H1 (cell line): ENCODE measurements at regions not wholly inside any gene's neighbourhood (a gene's known extent, or its start where the extent isn't known, plus 50 kb on each side); places are given as distances from the start of the nearest gene placed in this dataset.

ENCODE experiments used
- CTCF ChIA-PET: fragments of 300-600 bp; sonication (Branson Sonifier 250); formaldehyde crosslinking; loops from one replicate; lab custom pipeline; 2021; ENCODE audit not compliant: partially characterized antibody; lab: Charles Lee
- POLR2A ChIA-PET: fragments of 300-600 bp; sonication (Branson Sonifier 250); formaldehyde crosslinking; loops from one replicate; lab custom pipeline; 2021; ENCODE audit warnings: inconsistent platforms; ENCODE audit not compliant: partially characterized antibody; lab: Charles Lee
- DNase-seq, 2 experiments: peaks; one replicate each; pipeline versions ENCODE4 v3.0.0 to v3.0.0-alpha.2; 2010 to 2022; ENCODE audit warnings: low spot score in 2 of 2, low read depth in 1 of 2, mixed read lengths in 1 of 2
- FAIRE-seq: peaks from 2 replicates; lab custom pipeline; 2011; peaks lifted over from hg19 to GRCh38; lab: Jason Lieb, UNC
- H2AFZ ChIP-seq: 2 replicates; pipeline ENCODE4 v1.8.1; 2012; ENCODE audit warnings: low read length, inconsistent platforms
- H2AK5ac ChIP-seq: 2 replicates; pipeline ENCODE4 v1.6.1; 2013; ENCODE audit warnings: low read depth, low read length
- H2BK120ac ChIP-seq: replicated peaks from 2 replicates; pipeline ENCODE3; 2013; ENCODE audit warnings: low read depth, low read length, inconsistent platforms
- H2BK12ac ChIP-seq: 2 replicates; pipeline ENCODE4 v1.6.1; 2013; ENCODE audit warnings: low read depth, low read length
- H2BK15ac ChIP-seq: 2 replicates; pipeline ENCODE4 v1.6.1; 2013; ENCODE audit warnings: low read length
- H2BK20ac ChIP-seq: 2 replicates; pipeline ENCODE4 v1.6.1; 2013; ENCODE audit warnings: low read length
- H2BK5ac ChIP-seq: 2 replicates; pipeline ENCODE4 v1.6.1; 2013; ENCODE audit warnings: low read depth, low read length
- H3K14ac ChIP-seq: 2 replicates; pipeline ENCODE4 v1.6.1; 2013; ENCODE audit warnings: inconsistent platforms; ENCODE audit not compliant: insufficient read length
- H3K18ac ChIP-seq: 2 replicates; pipeline ENCODE4 v1.6.1; 2013; ENCODE audit warnings: low read length; ENCODE audit errors: extremely low read depth
- H3K23ac ChIP-seq: 2 replicates; pipeline ENCODE4 v1.6.1; 2013; ENCODE audit warnings: inconsistent platforms; ENCODE audit not compliant: insufficient read length
- H3K23me2 ChIP-seq: 2 replicates; pipeline ENCODE4 v1.6.1; 2013; ENCODE audit warnings: low read depth, low read length
- H3K27ac ChIP-seq: 2 replicates; pipeline ENCODE4 v1.6.1; 2011; ENCODE audit warnings: low read depth, low read length, inconsistent platforms
- H3K27me3 ChIP-seq, 4 experiments: replicated peaks in 1 of 4; 1 replicate in 1 of 4; 2 replicates in 3 of 4; pipeline versions ENCODE4 v1.6.1 to v1.8.1; 2011 to 2013; ENCODE audit warnings: low read length in 3 of 4, mild to moderate bottlenecking in 3 of 4, inconsistent platforms in 2 of 4, mixed read lengths in 2 of 4, moderate library complexity in 1 of 4; ENCODE audit not compliant: control insufficient read depth in 3 of 4, insufficient read depth in 3 of 4; ENCODE audit errors: extremely low read depth in 1 of 4
- H3K36me3 ChIP-seq, 4 experiments: 2 replicates each; pipeline versions ENCODE4 v1.6.1 to v1.8.1; 2011 to 2013; ENCODE audit warnings: mild to moderate bottlenecking in 4 of 4, low read length in 3 of 4, moderate library complexity in 2 of 4, control low read depth in 1 of 4, inconsistent platforms in 1 of 4; ENCODE audit not compliant: insufficient read depth in 4 of 4, control insufficient read depth in 2 of 4
- H3K4ac ChIP-seq: replicated peaks from 2 replicates; pipeline ENCODE3; 2013; ENCODE audit warnings: low read length, low read depth, mixed read lengths, inconsistent platforms; ENCODE audit not compliant: insufficient read length
- H3K4me1 ChIP-seq, 4 experiments: replicated peaks in 1 of 4; 1 replicate in 1 of 4; 2 replicates in 3 of 4; pipeline versions ENCODE4 v1.6.1 to v1.8.1; 2011 to 2013; ENCODE audit warnings: low read length in 3 of 4, inconsistent platforms in 2 of 4, mixed read lengths in 1 of 4; ENCODE audit not compliant: insufficient read depth in 4 of 4, control insufficient read depth in 3 of 4
- H3K4me2 ChIP-seq, 2 experiments: 2 replicates each; pipeline versions ENCODE4 v1.6.1 to v1.8.1; 2011 to 2013; ENCODE audit warnings: low read depth in 2 of 2, low read length in 2 of 2, control low read depth in 1 of 2, inconsistent platforms in 1 of 2, mild to moderate bottlenecking in 1 of 2; ENCODE audit not compliant: insufficient read depth in 1 of 2
- H3K4me3 ChIP-seq, 4 experiments: fragments of 200-600, 300-600 bp in 1 of 4; sonication (generic), shearing (Covaris generic), sonication (Bioruptor Twin) in 1 of 4; 2 replicates each; pipeline versions ENCODE4 v1.5.1 to v1.8.1; 2011 to 2016; ENCODE audit warnings: low read length in 4 of 4, low read depth in 3 of 4, control low read depth in 2 of 4, inconsistent platforms in 2 of 4, mild to moderate bottlenecking in 2 of 4, mixed read lengths in 1 of 4, moderate library complexity in 1 of 4; ENCODE audit not compliant: insufficient read depth in 2 of 4; ENCODE audit errors: extremely low read depth in 1 of 4
- H3K56ac ChIP-seq: replicated peaks from 2 replicates; pipeline ENCODE3; 2013; ENCODE audit warnings: low read depth, mild to moderate bottlenecking, mixed read lengths, low read length, inconsistent platforms; ENCODE audit not compliant: insufficient read length
- H3K79me1 ChIP-seq: 2 replicates; pipeline ENCODE4 v1.6.1; 2013; ENCODE audit warnings: low read depth, low read length, control low read depth
- H3K79me2 ChIP-seq, 2 experiments: 2 replicates each; pipeline versions ENCODE4 v1.6.1 to v1.8.1; 2012 to 2013; ENCODE audit warnings: low read length in 2 of 2, mild to moderate bottlenecking in 2 of 2, inconsistent platforms in 1 of 2; ENCODE audit not compliant: insufficient read depth in 2 of 2, control insufficient read depth in 1 of 2
- H3K9ac ChIP-seq, 4 experiments: replicated peaks in 1 of 4; 1 replicate in 1 of 4; 2 replicates in 3 of 4; pipeline versions ENCODE4 v1.6.1 to v1.8.1; 2011 to 2013; ENCODE audit warnings: low read depth in 3 of 4, low read length in 3 of 4, control low read depth in 2 of 4, mild to moderate bottlenecking in 2 of 4, moderate library complexity in 2 of 4, inconsistent platforms in 1 of 4; ENCODE audit errors: extremely low read depth in 1 of 4
- H3K9me3 ChIP-seq, 2 experiments: 2 replicates each; pipeline versions ENCODE4 v1.6.1 to v1.8.1; 2012 to 2013; ENCODE audit warnings: mild to moderate bottlenecking in 2 of 2, moderate library complexity in 2 of 2, control low read depth in 1 of 2, inconsistent platforms in 1 of 2, low read depth in 1 of 2, low read length in 1 of 2, mixed read lengths in 1 of 2; ENCODE audit not compliant: insufficient read depth in 2 of 2
- H4K20me1 ChIP-seq, 2 experiments: replicated peaks in 1 of 2; 2 replicates each; pipeline versions ENCODE3 to v1.8.1; 2011 to 2013; ENCODE audit warnings: inconsistent platforms in 2 of 2, low read length in 2 of 2, mild to moderate bottlenecking in 1 of 2; ENCODE audit not compliant: insufficient read depth in 2 of 2, control insufficient read depth in 1 of 2
- H4K5ac ChIP-seq: 2 replicates; pipeline ENCODE4 v1.6.1; 2013; ENCODE audit warnings: low read length, low read depth, mixed read lengths, inconsistent platforms; ENCODE audit not compliant: insufficient read length
- H4K8ac ChIP-seq: 2 replicates; pipeline ENCODE4 v1.8.0; 2013; ENCODE audit warnings: mild to moderate bottlenecking, moderate library complexity, low read length, inconsistent platforms; ENCODE audit not compliant: insufficient read depth; ENCODE audit errors: extremely low read depth
- H4K91ac ChIP-seq: replicated peaks from 2 replicates; pipeline ENCODE3; 2013; ENCODE audit warnings: low read length, mixed read lengths, inconsistent platforms; ENCODE audit not compliant: insufficient read length
- BACH1 ChIP-seq: IDR thresholded peaks from 2 replicates; pipeline ENCODE4 v1.6.1; 2012; ENCODE audit warnings: low read length, improper control_type of control experiment
- CTBP2 ChIP-seq: IDR thresholded peaks from 2 replicates; pipeline ENCODE4 v1.7.0; 2011; ENCODE audit warnings: borderline replicate concordance, mild to moderate bottlenecking, moderate library complexity, mixed read lengths, low read length; ENCODE audit not compliant: insufficient read depth, insufficient read length
- GTF2F1 ChIP-seq: IDR thresholded peaks from 2 replicates; pipeline ENCODE4 v1.6.1; 2012; ENCODE audit warnings: low read depth, low read length, improper control_type of control experiment, borderline replicate concordance
- JUND ChIP-seq: IDR thresholded peaks from 2 replicates; pipeline ENCODE4 v1.6.1; 2011; ENCODE audit warnings: mild to moderate bottlenecking, improper control_type of control experiment, low read length
- KDM1A ChIP-seq: fragments of 200-600, 300-600 bp; sonication (generic); IDR thresholded peaks from 2 replicates; pipeline ENCODE4 v1.7.1; 2016; ENCODE audit warnings: mild to moderate bottlenecking, low read length, borderline replicate concordance
- RXRA ChIP-seq: IDR thresholded peaks from 2 replicates; pipeline ENCODE4 v1.6.1; 2011; ENCODE audit warnings: low read depth, mild to moderate bottlenecking, low read length, moderate library complexity; ENCODE audit not compliant: insufficient read depth
- WGBS, 2 experiments: shearing (Covaris generic) in 1 of 2; methylation state at CpG; one replicate each; pipeline versions ENCODE4 v1.1.6 to v1.1.7; 2013 to 2015; ENCODE audit warnings: low lambda C conversion rate in 2 of 2, mixed read lengths in 2 of 2, inconsistent platforms in 1 of 2, low coverage in 1 of 2, missing lambda C conversion rate in 1 of 2; ENCODE audit not compliant: insufficient replicate concordance in 2 of 2, insufficient coverage in 1 of 2, insufficient read length in 1 of 2; ENCODE audit errors: extremely low coverage in 1 of 2, missing lambda C conversion rate in 1 of 2; 5-methylcytosine and 5-hydroxymethylcytosine counted together

GRCh38 chr5:121525706-121526105 is 326.0 kb upstream of the FTMT start:
- H3K79me2 ChIP-seq = no peaks in the 10 kb centered on the region
- H3K23ac ChIP-seq = no peak overlapping the region
- WGBS, 2 experiments = 95% methylated on average over 3 of the region's 3 CpGs; no CpG with 5 or more reads in 1 of the 2 experiments
- no peak overlapping the region for H2BK12ac ChIP-seq
- H3K27ac ChIP-seq = no peak overlapping the region
- no peak overlapping the region for H4K5ac ChIP-seq
- H2AFZ ChIP-seq = no peak overlapping the region
- H4K20me1 ChIP-seq = no peaks in the 10 kb centered on the region
- H3K9me3 ChIP-seq = 0 out of 4 replicates have a peak, but pooled peaks cover 0 to 3% of the 10 kb centered on the region in 2 experiments
- no peak overlapping the region for H2BK5ac ChIP-seq
- no peak overlapping the region for H4K8ac ChIP-seq
- H3K56ac ChIP-seq = no peak overlapping the region
- no peaks in the 10 kb centered on the region for H3K27me3 ChIP-seq
- no peaks in the 10 kb centered on the region for H3K23me2 ChIP-seq
- no peak for TF ChIP-seq BACH1
- TF ChIP-seq JUND = no peak
- no peak for TF ChIP-seq RXRA
- no peak for TF ChIP-seq GTF2F1
- TF ChIP-seq CTBP2 = no peak
- no peak for TF ChIP-seq KDM1A
- H3K4me2 ChIP-seq = no peak overlapping the region
- H3K36me3 ChIP-seq = no peaks in the 10 kb centered on the region
- H3K4ac ChIP-seq = no peak overlapping the region
- DNase-seq = no peak
- H2BK120ac ChIP-seq = no peak overlapping the region
- FAIRE-seq = no peak
- H3K4me1 ChIP-seq = no peaks in the 10 kb centered on the region
- no peak overlapping the region for H3K4me3 ChIP-seq
- no peak overlapping the region for H2BK20ac ChIP-seq
- no peaks in the 10 kb centered on the region for H3K79me1 ChIP-seq
- H3K9ac ChIP-seq = no peak overlapping the region
- H3K14ac ChIP-seq = no peak overlapping the region
- no peak overlapping the region for H2AK5ac ChIP-seq
- ChIA-PET POLR2A (no interaction called here), CTCF (no interaction called here)
- no peak overlapping the region for H2BK15ac ChIP-seq
- no peak overlapping the region for H4K91ac ChIP-seq
- no peak overlapping the region for H3K18ac ChIP-seq
